Neutrophil (primary cell): ENCODE measurements at regions not wholly inside any gene's neighbourhood (a gene's known extent, or its start where the extent isn't known, plus 50 kb on each side); places are given as distances from the start of the nearest gene placed in this dataset.

ENCODE experiments used
- H3K27ac ChIP-seq: fragments of 200-600 bp; sonication (generic); 2 replicates; pipeline ENCODE4 v1.5.1; 2016; ENCODE audit warnings: mild to moderate bottlenecking, moderate library complexity
- H3K27me3 ChIP-seq: fragments of 200-600 bp; sonication (generic); 2 replicates; pipeline ENCODE4 v1.6.0; 2016; ENCODE audit warnings: mild to moderate bottlenecking
- H3K36me3 ChIP-seq: fragments of 200-600 bp; sonication (generic); 2 replicates; pipeline ENCODE4 v1.5.1; 2017
- H3K4me1 ChIP-seq, 2 experiments: fragments of 200-600 bp in 1 of 2; sonication (generic) in 1 of 2; 1 replicate in 1 of 2; 2 replicates in 1 of 2; pipeline versions ENCODE4 v1.5.1 to v1.6.1; 2013 to 2016; ENCODE audit warnings: low read depth in 1 of 2, low read length in 1 of 2, mild to moderate bottlenecking in 1 of 2, moderate library complexity in 1 of 2; ENCODE audit not compliant: control insufficient read depth in 1 of 2, insufficient read depth in 1 of 2
- H3K4me3 ChIP-seq, 2 experiments: fragments of 200-600 bp in 1 of 2; sonication (generic) in 1 of 2; 1 replicate in 1 of 2; 2 replicates in 1 of 2; pipeline ENCODE4 v1.5.1; 2013 to 2016; ENCODE audit warnings: low read depth in 1 of 2, low read length in 1 of 2, mild to moderate bottlenecking in 1 of 2, moderate library complexity in 1 of 2
- H3K9me3 ChIP-seq: fragments of 200-600 bp; sonication (generic); 2 replicates; pipeline ENCODE4 v1.5.1; 2016
- CTCF ChIP-seq: fragments of 200-600 bp; sonication (generic); IDR thresholded peaks from 2 replicates; pipeline ENCODE4 v1.5.1; 2016; ENCODE audit warnings: antibody characterized with exemption

- H3K9me3 ChIP-seq = no peaks in the 10 kb centered on the region
- H3K27ac ChIP-seq = no peak overlapping the region
- TF ChIP-seq CTCF = no peak
- no peaks in the 10 kb centered on the region for H3K27me3 ChIP-seq
- H3K4me1 ChIP-seq = no peaks in the 10 kb centered on the region
- H3K36me3 ChIP-seq = no peaks in the 10 kb centered on the region
- H3K4me3 ChIP-seq = no peak overlapping the region
These were observed 938.3 kb upstream of the IGFBP7 start for GRCh38 chr4:58048491-58048890.

- no peaks in the 10 kb centered on the region for H3K27me3 ChIP-seq
- H3K9me3 ChIP-seq = no peaks in the 10 kb centered on the region
- no peaks in the 10 kb centered on the region for H3K36me3 ChIP-seq
- H3K27ac ChIP-seq = no peak overlapping the region
- no peaks in the 10 kb centered on the region for H3K4me1 ChIP-seq
- H3K4me3 ChIP-seq = no peak overlapping the region
- no peak for TF ChIP-seq CTCF
These were observed 932.0 kb upstream of the IGFBP7 start for GRCh38 chr4:58042176-58042575.

- Histone ChIP-seq H3K4me3 (no peak overlapping the region), H3K4me1 (no peaks in the 10 kb centered on the region), H3K36me3 (no peaks in the 10 kb centered on the region), H3K9me3 (no peaks in the 10 kb centered on the region), H3K27me3 (no peaks in the 10 kb centered on the region), H3K27ac (no peak overlapping the region)
- no peak for TF ChIP-seq CTCF
These were observed 883.8 kb upstream of the IGFBP7 start for GRCh38 chr4:57993944-57994343.

- no peak for TF ChIP-seq CTCF
- no peaks in the 10 kb centered on the region for H3K27me3 ChIP-seq
These were observed 879.2 kb upstream of the IGFBP7 start for GRCh38 chr4:57989430-57989829.

GRCh38 chr4:57985161-57985560 is 875.0 kb upstream of the IGFBP7 start:
- Histone ChIP-seq H3K4me3 (no peak overlapping the region), H3K4me1 (no peaks in the 10 kb centered on the region), H3K9me3 (no peaks in the 10 kb centered on the region), H3K27ac (no peak overlapping the region), H3K36me3 (no peaks in the 10 kb centered on the region), H3K27me3 (no peaks in the 10 kb centered on the region)
- TF ChIP-seq CTCF = no peak

More at GRCh38 chr4:57989430-57989829, 879.2 kb upstream of the IGFBP7 start:
- Histone ChIP-seq H3K36me3 (no peaks in the 10 kb centered on the region), H3K9me3 (no peaks in the 10 kb centered on the region), H3K27ac (no peak overlapping the region), H3K4me3 (no peak overlapping the region), H3K4me1 (no peaks in the 10 kb centered on the region)

- H3K4me3 ChIP-seq = no peak overlapping the region
These were observed 870.9 kb upstream of the IGFBP7 start for GRCh38 chr4:57981123-57981522.

More at GRCh38 chr4:57981123-57981522, 870.9 kb upstream of the IGFBP7 start:
- H3K4me1 ChIP-seq = no peaks in the 10 kb centered on the region
- H3K27ac ChIP-seq = no peak overlapping the region
- H3K9me3 ChIP-seq = no peaks in the 10 kb centered on the region
- no peaks in the 10 kb centered on the region for H3K27me3 ChIP-seq
- no peak for TF ChIP-seq CTCF
- H3K36me3 ChIP-seq = no peaks in the 10 kb centered on the region
